ENCODE measurements at regions not wholly inside any gene's neighbourhood (a gene's known extent, or its start where the extent isn't known, plus 50 kb on each side); places are given as distances from the start of the nearest gene placed in this dataset.

- TF ChIP-seq, protein P1, sequence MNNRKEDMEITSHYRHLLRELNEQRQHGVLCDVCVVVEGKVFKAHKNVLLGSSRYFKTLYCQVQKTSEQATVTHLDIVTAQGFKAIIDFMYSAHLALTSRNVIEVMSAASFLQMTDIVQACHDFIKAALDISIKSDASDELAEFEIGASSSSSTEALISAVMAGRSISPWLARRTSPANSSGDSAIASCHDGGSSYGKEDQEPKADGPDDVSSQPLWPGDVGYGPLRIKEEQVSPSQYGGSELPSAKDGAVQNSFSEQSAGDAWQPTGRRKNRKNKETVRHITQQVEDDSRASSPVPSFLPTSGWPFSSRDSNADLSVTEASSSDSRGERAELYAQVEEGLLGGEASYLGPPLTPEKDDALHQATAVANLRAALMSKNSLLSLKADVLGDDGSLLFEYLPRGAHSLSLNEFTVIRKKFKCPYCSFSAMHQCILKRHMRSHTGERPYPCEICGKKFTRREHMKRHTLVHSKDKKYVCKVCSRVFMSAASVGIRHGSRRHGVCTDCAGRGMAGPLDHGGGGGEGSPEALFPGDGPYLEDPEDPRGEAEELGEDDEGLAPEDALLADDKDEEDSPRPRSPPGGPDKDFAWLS (CRISPR knock-in tag; IDR thresholded peaks at IDR 0.05; ENCODE audit: borderline replicate concordance) = peak; percentile 44; the same call in 1 of the 2 replicates
- TF ChIP-seq ZNF232 (CRISPR knock-in tag; IDR thresholded peaks at IDR 0.05; ENCODE audit: borderline replicate concordance) = no peak; the same call in 1 of the 2 replicates
- peak; percentile 88 for TF ChIP-seq PATZ1 (CRISPR knock-in tag; IDR thresholded peaks at IDR 0.05)
- TF ChIP-seq AHR (CRISPR knock-in tag; IDR thresholded peaks at IDR 0.05) = no peak; the same call in 1 of the 2 replicates
- 0 out of 2 replicates have a peak, but pooled peaks have one; percentile 25 for TF ChIP-seq AFF4 (CRISPR knock-in tag; IDR thresholded peaks at IDR 0.05)
- TF ChIP-seq ZNF121 (CRISPR knock-in tag; IDR thresholded peaks at IDR 0.05) = peak; percentile 83
- TF ChIP-seq CBX5 (CRISPR knock-in tag; IDR thresholded peaks at IDR 0.05; ENCODE audit: borderline replicate concordance) = 0 out of 2 replicates have a peak, but pooled peaks have one; percentile 78
- TF ChIP-seq ZNF124 (CRISPR knock-in tag; IDR thresholded peaks at IDR 0.05) = no peak
- peak; percentile 83 for TF ChIP-seq GATAD2A (CRISPR knock-in tag; IDR thresholded peaks at IDR 0.05)
- no peak for TF ChIP-seq MAFG (CRISPR knock-in tag; IDR thresholded peaks at IDR 0.05)
- peak; percentile 63; the same call in 1 of the 2 replicates for TF ChIP-seq MEF2D (CRISPR knock-in tag; IDR thresholded peaks at IDR 0.05)
- peak; percentile 30; the same call in 1 of the 2 replicates for TF ChIP-seq ZNF12 (CRISPR knock-in tag; IDR thresholded peaks at IDR 0.05)
- peak; percentile 89 for TF ChIP-seq HNF4A (CRISPR knock-in tag; IDR thresholded peaks at IDR 0.05)
- TF ChIP-seq, protein P2, sequence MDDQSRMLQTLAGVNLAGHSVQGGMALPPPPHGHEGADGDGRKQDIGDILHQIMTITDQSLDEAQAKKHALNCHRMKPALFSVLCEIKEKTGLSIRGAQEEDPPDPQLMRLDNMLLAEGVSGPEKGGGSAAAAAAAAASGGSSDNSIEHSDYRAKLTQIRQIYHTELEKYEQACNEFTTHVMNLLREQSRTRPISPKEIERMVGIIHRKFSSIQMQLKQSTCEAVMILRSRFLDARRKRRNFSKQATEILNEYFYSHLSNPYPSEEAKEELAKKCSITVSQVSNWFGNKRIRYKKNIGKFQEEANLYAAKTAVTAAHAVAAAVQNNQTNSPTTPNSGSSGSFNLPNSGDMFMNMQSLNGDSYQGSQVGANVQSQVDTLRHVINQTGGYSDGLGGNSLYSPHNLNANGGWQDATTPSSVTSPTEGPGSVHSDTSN (CRISPR knock-in tag; IDR thresholded peaks at IDR 0.05; ENCODE audit: borderline replicate concordance) = no peak
- TF ChIP-seq, protein P3, sequence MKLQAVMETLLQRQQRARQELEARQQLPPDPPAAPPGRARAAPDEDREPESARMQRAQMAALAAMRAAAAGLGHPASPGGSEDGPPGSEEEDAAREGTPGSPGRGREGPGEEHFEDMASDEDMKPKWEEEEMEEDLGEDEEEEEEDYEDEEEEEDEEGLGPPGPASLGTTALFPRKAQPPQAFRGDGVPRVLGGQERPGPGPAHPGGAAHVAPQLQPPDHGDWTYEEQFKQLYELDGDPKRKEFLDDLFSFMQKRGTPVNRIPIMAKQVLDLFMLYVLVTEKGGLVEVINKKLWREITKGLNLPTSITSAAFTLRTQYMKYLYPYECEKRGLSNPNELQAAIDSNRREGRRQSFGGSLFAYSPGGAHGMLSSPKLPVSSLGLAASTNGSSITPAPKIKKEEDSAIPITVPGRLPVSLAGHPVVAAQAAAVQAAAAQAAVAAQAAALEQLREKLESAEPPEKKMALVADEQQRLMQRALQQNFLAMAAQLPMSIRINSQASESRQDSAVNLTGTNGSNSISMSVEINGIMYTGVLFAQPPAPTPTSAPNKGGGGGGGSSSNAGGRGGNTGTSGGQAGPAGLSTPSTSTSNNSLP (IDR thresholded peaks at IDR 0.05; ENCODE audit: low read depth, low read length) = no peak
- TF ChIP-seq RFX3 (CRISPR knock-in tag; IDR thresholded peaks at IDR 0.05) = no peak
- no peak for TF ChIP-seq ZNF562 (CRISPR knock-in tag; IDR thresholded peaks at IDR 0.05; ENCODE audit: borderline replicate concordance)
- TF ChIP-seq SRSF4 (IDR thresholded peaks at IDR 0.05; ENCODE audit: low read depth, low read length, poor library complexity, severe bottlenecking) = no peak
- TF ChIP-seq NFATC3 (CRISPR knock-in tag; IDR thresholded peaks at IDR 0.05) = no peak
Observed at GRCh38 chr9:88706193-88707113, 171.5 kb downstream of the NXNL2 start (continued).
